NCI-H510A treated with DMSO at 0.1 percent for 48 hours (cell line): ENCODE measurements at regions not wholly inside any gene's neighbourhood (a gene's known extent, or its start where the extent isn't known, plus 50 kb on each side); places are given as distances from the start of the nearest gene placed in this dataset.
"Not testable (repeated sequence)": the region's sequence is repeated elsewhere in the genome, so short reads cannot be mapped to it uniquely, and the experiment has no call there.

Experiments
- DNase-seq: peaks from one replicate; lab custom pipeline; 2025; lab: John Stamatoyannopoulos, UW

- DNase-seq, result not testable (repeated sequence)
Measured at GRCh38 chr16:10275214-10275996, 93.2 kb upstream of the GRIN2A start.

GRCh38 chr16:10277597-10277996 lies 95.4 kb upstream of the GRIN2A start:
- DNase-seq, result no peak

DNA sequence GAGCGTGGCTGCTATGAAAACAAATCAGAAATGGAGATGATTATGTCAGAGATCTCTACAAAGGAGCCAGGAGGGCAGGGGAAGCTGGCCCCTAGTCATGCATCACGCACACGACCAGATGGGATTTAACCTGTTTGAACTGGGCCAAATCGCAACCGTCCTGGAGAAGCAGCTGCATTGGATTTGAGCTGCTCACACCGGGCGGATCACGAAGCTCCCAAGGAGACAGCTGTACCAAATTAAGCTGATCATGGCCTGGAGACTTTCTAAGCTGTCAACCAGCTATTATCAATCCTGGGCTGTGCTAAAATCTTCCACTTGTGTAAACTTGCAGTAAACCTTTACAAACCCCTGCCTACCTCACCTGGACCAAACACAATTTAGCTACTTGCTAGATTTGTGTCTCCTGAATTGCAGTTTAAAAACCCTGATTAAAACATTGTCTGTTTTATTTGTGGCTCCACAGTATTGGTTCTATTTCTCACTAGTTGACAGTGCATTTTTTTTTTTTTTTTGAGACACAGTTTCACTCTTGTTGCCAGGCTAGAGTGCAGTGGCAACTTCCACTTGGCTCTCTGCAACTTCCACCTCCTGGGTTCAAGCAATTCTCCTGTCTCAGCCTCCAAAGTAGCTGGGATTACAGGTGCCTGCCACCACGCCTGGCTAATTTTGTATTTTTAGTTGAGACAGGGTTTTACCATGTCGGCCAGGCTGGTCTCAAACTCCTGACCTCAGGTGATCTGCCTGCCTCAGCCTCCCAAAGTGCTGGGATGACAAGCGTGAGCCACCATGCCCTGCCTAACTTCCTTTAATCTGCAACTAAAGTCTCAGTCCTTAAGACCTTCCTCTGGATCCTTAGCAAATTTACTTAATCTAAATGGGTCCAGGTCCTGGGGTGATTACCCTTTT lies 98.3 kb upstream of the GRIN2A start:
- no peak for DNase-seq

GRCh38 chr16:10282367-10282766 lies 100.1 kb upstream of the GRIN2A start:
- no peak for DNase-seq

GRCh38 chr16:10283246-10283645 lies 101.0 kb upstream of the GRIN2A start:
- DNase-seq, result not testable (repeated sequence)

- not testable (repeated sequence) for DNase-seq
Measured at GRCh38 chr16:10290467-10291105, 95.3 kb upstream of the ATF7IP2 start.

DNA sequence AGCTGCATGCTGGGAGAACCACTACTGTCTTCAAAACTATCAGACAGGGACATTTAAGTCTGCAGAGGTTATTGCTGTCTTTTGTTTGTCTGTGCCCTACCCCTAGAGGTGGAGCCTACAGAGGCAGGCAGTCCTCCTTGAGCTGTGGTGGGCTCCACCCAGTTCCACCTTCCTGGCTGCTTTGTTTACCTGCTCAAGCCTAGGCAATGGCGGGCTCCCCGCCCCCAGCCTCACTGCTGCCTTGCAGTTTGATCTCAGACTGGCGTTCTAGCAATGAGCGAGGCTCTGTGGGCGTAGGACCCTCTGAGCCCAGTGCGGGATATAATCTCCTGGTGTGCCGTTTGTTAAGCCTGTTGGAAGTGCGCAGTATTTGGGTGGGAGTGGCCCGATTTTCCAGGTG lies 93.7 kb upstream of the ATF7IP2 start:
- DNase-seq, result not testable (repeated sequence)

GRCh38 chr16:10292976-10293375 lies 92.9 kb upstream of the ATF7IP2 start:
- DNase-seq, result not testable (repeated sequence)

DNA sequence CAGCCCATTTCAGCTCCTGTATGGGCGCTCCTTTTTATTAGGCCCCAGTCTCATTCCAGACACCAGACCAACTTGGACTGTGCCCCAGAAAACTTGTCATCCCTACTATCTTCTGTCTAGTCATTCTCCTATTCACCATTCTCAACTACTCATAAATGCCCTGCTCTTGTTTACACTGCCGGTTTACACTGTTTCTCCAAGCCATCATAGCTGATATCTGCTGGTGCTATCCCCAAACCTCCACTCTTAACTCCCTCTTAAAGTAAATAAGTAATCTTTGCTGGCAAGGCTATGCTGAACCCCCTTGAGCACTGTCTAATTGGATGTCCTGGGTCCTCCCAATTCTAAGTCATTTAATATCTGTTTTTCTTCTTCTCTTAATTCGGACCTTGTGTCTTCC lies 91.7 kb upstream of the ATF7IP2 start:
- DNase-seq, result not testable (repeated sequence)

DNA sequence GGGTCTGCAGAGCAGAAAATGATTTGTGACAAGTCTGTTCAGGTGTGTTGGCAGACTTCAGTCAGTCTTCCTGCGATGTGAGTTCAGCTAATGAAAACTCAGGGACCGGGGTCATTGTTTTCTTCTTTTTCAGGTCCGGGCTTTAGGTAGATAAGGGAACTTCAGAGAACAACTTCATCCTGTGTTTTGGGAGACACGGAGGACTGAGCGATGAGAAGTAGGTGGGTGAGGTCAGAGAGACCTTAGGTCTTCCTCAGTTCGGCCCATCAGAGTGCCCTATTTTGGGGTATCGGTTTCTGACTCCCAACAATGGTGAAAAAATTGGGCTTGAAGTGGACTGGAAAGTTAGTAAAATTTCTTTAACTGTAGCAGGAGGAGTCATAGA lies 88.9 kb upstream of the ATF7IP2 start:
- DNase-seq, result no peak

- no peak for DNase-seq
Measured at GRCh38 chr16:10297341-10298006, 88.4 kb upstream of the ATF7IP2 start.

DNA sequence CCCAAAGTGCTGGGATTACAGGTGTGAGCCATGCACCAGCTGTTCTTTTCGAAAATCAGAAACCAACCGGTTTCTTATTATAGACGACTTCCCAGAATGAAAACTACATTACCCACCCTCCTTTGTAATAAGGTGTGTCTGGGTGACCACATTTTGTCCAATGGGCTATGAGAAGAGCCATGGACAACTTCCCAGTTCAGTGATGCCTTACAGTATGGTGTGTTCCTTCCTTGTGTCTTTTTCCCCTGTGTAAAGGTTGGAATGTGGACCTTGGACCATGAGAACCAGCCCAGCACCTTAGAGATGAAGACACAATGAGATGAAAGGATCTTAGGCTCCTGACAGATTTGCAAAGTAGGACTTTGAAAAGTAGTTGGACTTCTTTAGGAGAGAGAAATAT lies 85.0 kb upstream of the ATF7IP2 start:
- DNase-seq, result no peak

DNA sequence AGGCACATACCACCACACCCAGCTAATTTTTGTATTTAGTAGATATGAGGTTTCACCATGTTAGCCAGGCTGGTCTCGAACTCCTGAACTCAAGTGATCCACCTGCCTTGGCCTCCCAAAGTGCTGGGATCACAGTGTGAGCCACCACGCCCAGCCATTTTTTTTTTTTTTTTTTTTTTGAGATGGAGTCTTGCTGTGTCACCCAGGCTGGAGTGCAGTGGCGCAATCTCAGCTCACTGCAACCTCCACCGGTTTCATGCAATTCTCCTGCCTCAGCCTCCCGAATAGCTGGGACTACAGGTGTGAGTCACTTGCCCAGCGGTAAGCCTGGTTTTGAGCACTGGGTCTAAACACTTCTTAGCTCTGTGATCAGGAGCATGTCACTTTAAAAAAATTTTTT lies 84.3 kb upstream of the ATF7IP2 start:
- not testable (repeated sequence) for DNase-seq

DNA sequence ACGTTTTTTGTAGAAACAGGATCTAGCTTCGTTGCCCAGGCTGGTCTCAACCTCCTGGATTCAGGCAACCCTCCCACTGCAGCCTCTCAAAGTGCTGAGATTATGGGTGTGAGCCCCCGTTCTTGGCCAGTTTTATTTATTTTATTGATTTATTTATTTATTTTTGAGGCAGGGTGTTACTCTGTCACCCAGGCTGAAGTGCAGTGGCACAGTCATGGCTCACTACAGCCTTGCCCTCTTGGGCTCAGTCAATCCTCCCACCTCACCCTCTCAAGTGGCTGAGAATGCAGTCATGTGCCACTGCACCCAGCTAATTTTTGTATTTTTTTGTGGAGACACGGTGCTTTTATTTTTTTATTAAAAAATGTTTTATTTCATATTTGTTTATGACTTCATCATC lies 79.9 kb upstream of the ATF7IP2 start:
- DNase-seq, result no peak

DNA sequence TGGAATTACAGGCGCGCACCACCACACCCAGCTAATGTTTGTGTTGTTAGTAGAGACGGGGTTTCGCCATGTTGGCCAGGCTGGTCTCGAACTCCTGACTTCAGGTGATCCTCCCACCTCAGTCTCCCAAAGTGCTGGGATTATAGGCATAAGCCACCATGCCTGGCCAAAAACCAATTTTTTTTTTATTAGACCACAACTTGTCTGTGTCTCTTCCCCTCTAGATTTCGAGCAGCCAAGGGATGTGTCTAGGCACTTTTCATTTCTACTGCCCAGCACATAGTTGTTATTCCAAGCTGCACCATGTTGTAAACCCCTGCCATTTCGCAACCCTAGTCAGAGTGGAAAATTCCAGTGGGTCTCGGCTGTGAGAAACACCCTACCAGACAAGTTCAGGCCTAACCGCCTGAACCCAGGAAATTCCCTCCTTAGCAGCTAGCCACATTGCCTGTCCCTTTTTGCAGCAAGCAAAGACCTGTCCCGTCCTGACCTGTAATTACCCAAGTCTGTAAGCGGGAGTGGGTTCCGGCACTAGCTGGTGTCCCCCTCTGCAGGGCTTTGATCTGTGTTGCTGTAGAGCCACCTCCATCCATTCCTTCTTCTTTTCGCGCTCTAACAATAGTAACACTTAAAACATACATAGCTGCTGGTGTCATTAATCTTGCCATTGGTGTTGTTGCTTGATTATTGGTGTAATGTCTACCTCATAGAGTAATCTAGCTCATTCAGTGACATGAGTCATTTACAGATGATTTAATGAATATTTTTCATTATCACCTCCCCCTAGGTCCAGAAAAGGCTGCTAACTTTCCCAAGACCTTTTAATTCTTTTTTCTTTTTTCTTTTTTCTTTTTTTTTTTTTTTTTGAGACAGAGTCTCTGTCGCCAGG lies 77.3 kb upstream of the ATF7IP2 start:
- DNase-seq, result no peak

DNA sequence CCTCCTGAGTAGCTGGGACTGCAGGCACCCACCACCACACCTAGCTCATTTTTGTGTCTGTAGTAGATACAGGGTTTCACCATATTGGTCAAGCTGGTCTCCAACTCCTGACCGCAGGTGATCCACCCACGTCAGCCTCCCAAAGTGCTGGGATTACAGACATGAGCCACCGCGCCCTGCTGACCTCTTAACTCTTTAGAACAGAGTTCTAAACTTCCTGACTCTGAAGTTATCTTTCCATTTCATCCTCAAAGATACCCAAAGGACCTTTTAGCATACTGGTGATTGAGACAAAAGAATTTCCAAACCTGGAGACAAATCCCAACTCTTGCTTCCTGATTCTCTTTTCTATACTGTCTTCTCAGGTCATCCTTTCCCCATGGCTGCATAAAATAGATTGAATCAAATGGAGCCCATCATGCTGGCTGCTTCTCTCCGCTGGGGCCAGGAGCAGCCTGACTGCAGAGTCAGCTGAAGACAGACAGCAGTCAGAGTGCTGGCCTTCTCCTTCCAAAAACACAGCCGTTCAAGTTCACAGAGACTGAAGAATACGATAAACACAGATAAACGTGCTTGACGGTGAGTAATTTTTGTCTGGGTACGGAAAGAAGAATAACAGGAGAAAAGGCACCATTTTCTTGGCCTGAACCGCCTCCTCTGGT lies 76.5 kb upstream of the ATF7IP2 start:
- DNase-seq, result no peak

- DNase-seq, result no peak
Measured at GRCh38 chr16:10312008-10312407, 73.9 kb upstream of the ATF7IP2 start.

- no peak for DNase-seq
Measured at GRCh38 chr16:10312784-10313724, 72.8 kb upstream of the ATF7IP2 start.

DNA sequence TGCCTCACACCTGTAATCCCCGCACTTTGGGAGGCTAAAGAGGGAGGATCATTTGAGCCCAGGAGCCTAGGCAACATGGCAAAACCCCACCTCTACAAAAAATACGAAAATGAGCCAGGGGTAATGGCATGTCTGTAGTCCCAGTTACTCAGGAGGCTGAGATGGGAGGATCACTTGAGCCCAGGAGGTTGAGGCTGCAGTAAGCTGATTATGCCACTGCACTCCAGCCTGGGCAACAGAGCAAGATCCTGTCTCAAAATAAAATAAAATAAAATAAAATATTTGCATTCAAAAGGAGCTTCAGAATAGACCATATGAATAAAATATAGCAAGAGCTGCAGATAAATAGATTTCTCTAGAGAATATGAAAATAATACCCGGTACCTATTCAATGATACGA lies 71.5 kb upstream of the ATF7IP2 start:
- no peak for DNase-seq
